ENCODE measurements at regions not wholly inside any gene's neighbourhood (a gene's known extent, or its start where the extent isn't known, plus 50 kb on each side); places are given as distances from the start of the nearest gene placed in this dataset.
"Not testable (repeated sequence)": the region's sequence is repeated elsewhere in the genome, so short reads cannot be mapped to it uniquely, and the experiment has no call there.

GRCh38 chr17:20640147-20640546 lies 60.6 kb downstream of the CDRT15L2 start:
- not testable (repeated sequence) for TF ChIP-seq ZNF174, CTCF (tag by site-specific recombination; IDR thresholded peaks at IDR 0.05)
- TF ChIP-seq, protein P1, sequence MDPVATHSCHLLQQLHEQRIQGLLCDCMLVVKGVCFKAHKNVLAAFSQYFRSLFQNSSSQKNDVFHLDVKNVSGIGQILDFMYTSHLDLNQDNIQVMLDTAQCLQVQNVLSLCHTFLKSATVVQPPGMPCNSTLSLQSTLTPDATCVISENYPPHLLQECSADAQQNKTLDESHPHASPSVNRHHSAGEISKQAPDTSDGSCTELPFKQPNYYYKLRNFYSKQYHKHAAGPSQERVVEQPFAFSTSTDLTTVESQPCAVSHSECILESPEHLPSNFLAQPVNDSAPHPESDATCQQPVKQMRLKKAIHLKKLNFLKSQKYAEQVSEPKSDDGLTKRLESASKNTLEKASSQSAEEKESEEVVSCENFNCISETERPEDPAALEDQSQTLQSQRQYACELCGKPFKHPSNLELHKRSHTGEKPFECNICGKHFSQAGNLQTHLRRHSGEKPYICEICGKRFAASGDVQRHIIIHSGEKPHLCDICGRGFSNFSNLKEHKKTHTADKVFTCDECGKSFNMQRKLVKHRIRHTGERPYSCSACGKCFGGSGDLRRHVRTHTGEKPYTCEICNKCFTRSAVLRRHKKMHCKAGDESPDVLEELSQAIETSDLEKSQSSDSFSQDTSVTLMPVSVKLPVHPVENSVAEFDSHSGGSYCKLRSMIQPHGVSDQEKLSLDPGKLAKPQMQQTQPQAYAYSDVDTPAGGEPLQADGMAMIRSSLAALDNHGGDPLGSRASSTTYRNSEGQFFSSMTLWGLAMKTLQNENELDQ (tag by site-specific recombination; IDR thresholded peaks at IDR 0.05; ENCODE audit: low read depth): not testable (repeated sequence)

Data from HEK293 (cell line).